Mesendoderm (in vitro differentiated cells): ENCODE measurements at regions not wholly inside any gene's neighbourhood (a gene's known extent, or its start where the extent isn't known, plus 50 kb on each side); places are given as distances from the start of the nearest gene placed in this dataset.

Experiments used
- DNase-seq: peaks from one replicate; pipeline ENCODE4 v3.0.0; 2013
- H2AK5ac ChIP-seq: 2 replicates; pipeline ENCODE4 v1.6.1; 2013; ENCODE audit warnings: low read length, inconsistent platforms
- H2BK120ac ChIP-seq: 2 replicates; pipeline ENCODE4 v1.6.1; 2013; ENCODE audit warnings: low read depth, mild to moderate bottlenecking, low read length, moderate library complexity, mixed read lengths
- H2BK15ac ChIP-seq: replicated peaks from 2 replicates; pipeline ENCODE4 v1.6.1; 2013; ENCODE audit warnings: low read depth, mild to moderate bottlenecking, moderate library complexity
- H2BK5ac ChIP-seq: 2 replicates; pipeline ENCODE4 v1.6.1; 2013; ENCODE audit warnings: low read length, inconsistent platforms
- H3K18ac ChIP-seq: 2 replicates; pipeline ENCODE4 v1.6.1; 2013; ENCODE audit warnings: mild to moderate bottlenecking, low read length, mixed read lengths
- H3K23ac ChIP-seq: one replicate; pipeline ENCODE4 v1.6.1; 2013; ENCODE audit warnings: low read length
- H3K27ac ChIP-seq: 2 replicates; pipeline ENCODE4 v1.5.1; 2013; ENCODE audit warnings: low read depth, mild to moderate bottlenecking, inconsistent platforms, low read length, moderate library complexity
- H3K27me3 ChIP-seq: 2 replicates; pipeline ENCODE4 v1.6.1; 2013; ENCODE audit warnings: low read length, control low read depth, mild to moderate bottlenecking, inconsistent platforms; ENCODE audit not compliant: insufficient read depth, poor library complexity
- H3K36me3 ChIP-seq: 2 replicates; pipeline ENCODE4 v1.6.1; 2013; ENCODE audit warnings: low read length, inconsistent platforms; ENCODE audit not compliant: control insufficient read depth, insufficient read depth
- H3K4ac ChIP-seq: one replicate; pipeline ENCODE4 v1.6.1; 2013; ENCODE audit warnings: low read depth, mild to moderate bottlenecking, low read length, moderate library complexity
- H3K4me1 ChIP-seq: 2 replicates; pipeline ENCODE4 v1.6.1; 2013; ENCODE audit warnings: low read depth, low read length, inconsistent platforms; ENCODE audit not compliant: control insufficient read depth
- H3K4me2 ChIP-seq: 2 replicates; pipeline ENCODE4 v1.6.1; 2013; ENCODE audit warnings: low read length
- H3K4me3 ChIP-seq: 2 replicates; pipeline ENCODE4 v1.5.1; 2013; ENCODE audit warnings: mild to moderate bottlenecking, low read length
- H3K56ac ChIP-seq: one replicate; pipeline ENCODE4 v1.6.1; 2013; ENCODE audit warnings: low read length
- H3K79me1 ChIP-seq: 2 replicates; pipeline ENCODE4 v1.6.1; 2013; ENCODE audit warnings: low read length, inconsistent platforms
- H3K79me2 ChIP-seq: 2 replicates; pipeline ENCODE4 v1.6.1; 2013; ENCODE audit warnings: mild to moderate bottlenecking, low read length; ENCODE audit not compliant: control insufficient read depth, insufficient read depth
- H3K9ac ChIP-seq: 2 replicates; pipeline ENCODE4 v1.6.1; 2013; ENCODE audit warnings: low read length, inconsistent platforms
- H4K5ac ChIP-seq: one replicate; pipeline ENCODE4 v1.6.1; 2013; ENCODE audit warnings: low read length
- H4K8ac ChIP-seq: one replicate; pipeline ENCODE4 v1.6.1; 2013; ENCODE audit warnings: low read depth, mild to moderate bottlenecking, control low read depth, low read length, moderate library complexity
- WGBS: extraction: QIAGEN DNeasy Blood & Tissue Kit; methylation state at CpG from one replicate; pipeline ENCODE4 v1.1.7; 2013; ENCODE audit warnings: low lambda C conversion rate, missing lambda C conversion rate; ENCODE audit not compliant: insufficient coverage; ENCODE audit errors: extremely low coverage; 5-methylcytosine and 5-hydroxymethylcytosine counted together

DNA sequence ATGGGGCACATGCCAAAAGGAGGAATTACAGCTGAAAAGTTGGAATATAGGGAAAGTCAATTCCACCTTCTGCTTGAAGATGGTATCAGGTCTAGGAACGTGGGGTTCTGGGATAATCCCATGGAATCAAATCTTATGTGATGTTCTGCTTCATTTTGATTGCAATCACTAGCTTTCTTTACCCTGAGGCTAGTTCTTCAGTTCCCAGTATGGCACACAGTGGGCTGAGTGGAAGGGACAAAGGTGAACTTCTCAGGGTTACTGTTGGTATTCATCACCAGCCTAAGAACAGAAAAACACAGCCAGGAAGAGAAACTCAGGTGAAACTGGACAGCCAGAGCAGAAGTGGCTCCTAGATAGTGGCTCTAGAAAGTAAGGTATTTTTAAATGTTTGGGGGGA is 117.8 kb downstream of the TNFSF18 start:
- no peak overlapping the region for H3K4me2 ChIP-seq
- no peak overlapping the region for H3K23ac ChIP-seq
- H3K79me1 ChIP-seq = no peaks in the 10 kb centered on the region
- no peaks in the 10 kb centered on the region for H3K36me3 ChIP-seq
- no peak overlapping the region for H4K8ac ChIP-seq
- no peak overlapping the region for H3K27ac ChIP-seq
- H2BK15ac ChIP-seq = no peak overlapping the region
- H2BK120ac ChIP-seq = no peak overlapping the region
- no peak overlapping the region for H3K56ac ChIP-seq
- WGBS = no CpG with 5 or more reads among the region's 1 CpG
- H3K79me2 ChIP-seq = no peaks in the 10 kb centered on the region
- H3K4ac ChIP-seq = no peak overlapping the region
- no peak overlapping the region for H3K4me3 ChIP-seq
- H3K9ac ChIP-seq = no peak overlapping the region
- no peak overlapping the region for H2BK5ac ChIP-seq
- no peak overlapping the region for H2AK5ac ChIP-seq
- peak overlapping the region; percentile 31 for H3K18ac ChIP-seq
- no peak for DNase-seq
- H4K5ac ChIP-seq = no peak overlapping the region
- no peaks in the 10 kb centered on the region for H3K27me3 ChIP-seq
- no peaks in the 10 kb centered on the region for H3K4me1 ChIP-seq

DNA sequence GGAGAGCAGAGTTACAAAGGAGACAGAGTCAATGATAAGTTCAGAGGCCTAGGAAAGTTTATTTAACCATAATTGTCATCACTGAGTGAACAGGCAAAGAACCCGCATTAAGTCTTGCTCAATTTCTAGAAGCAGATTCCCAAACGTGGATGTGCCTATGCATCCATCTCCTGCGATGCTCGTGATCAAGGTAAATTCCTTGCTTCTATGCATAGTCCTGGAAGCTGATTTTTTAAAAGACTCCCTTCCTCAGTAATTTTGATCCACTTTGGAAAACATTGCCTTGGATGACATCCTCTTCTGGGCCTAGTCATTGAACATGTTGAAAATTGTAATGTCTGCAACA is 116.4 kb downstream of the TNFSF18 start:
- no peak overlapping the region for H3K4ac ChIP-seq
- no peaks in the 10 kb centered on the region for H3K36me3 ChIP-seq
- DNase-seq = no peak
- H3K56ac ChIP-seq = no peak overlapping the region
- H3K27ac ChIP-seq = no peak overlapping the region
- H3K9ac ChIP-seq = no peak overlapping the region
- no peak overlapping the region for H3K4me2 ChIP-seq
- H2BK5ac ChIP-seq = no peak overlapping the region
- H3K23ac ChIP-seq = no peak overlapping the region
- H3K18ac ChIP-seq = no peak overlapping the region
- no peak overlapping the region for H2BK15ac ChIP-seq
- no peaks in the 10 kb centered on the region for H3K79me1 ChIP-seq
- H2BK120ac ChIP-seq = no peak overlapping the region
- no peak overlapping the region for H4K5ac ChIP-seq
- no peak overlapping the region for H2AK5ac ChIP-seq
- H3K4me3 ChIP-seq = no peak overlapping the region
- H4K8ac ChIP-seq = no peak overlapping the region
- H3K27me3 ChIP-seq = no peaks in the 10 kb centered on the region
- H3K4me1 ChIP-seq = no peaks in the 10 kb centered on the region
- no peaks in the 10 kb centered on the region for H3K79me2 ChIP-seq
- WGBS = no CpG with 5 or more reads among the region's 4 CpGs

DNA sequence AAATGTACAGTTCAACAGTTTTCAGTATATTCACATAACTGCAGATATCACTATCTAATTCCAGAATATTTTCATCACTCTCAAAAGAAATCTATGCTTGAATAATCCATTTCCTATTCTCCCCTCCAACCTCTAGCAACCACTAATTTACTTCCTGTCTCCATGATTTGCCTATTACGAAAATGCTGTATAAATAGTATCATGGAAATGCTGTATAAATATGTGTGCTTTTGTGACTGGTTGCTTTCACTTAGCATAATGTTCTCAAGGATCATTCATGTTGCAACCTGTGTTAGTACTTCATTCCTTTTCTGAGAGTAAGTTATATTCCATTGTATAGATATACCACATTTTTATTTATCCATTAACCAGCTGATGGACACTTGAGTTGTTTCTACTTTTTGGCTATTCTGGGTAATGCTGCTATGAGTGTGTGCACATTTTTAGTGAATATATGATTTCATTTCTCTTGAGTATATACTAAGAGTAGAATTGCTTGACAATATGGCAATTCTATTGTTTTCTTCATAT is 115.6 kb downstream of the TNFSF18 start:
- no peaks in the 10 kb centered on the region for H3K27me3 ChIP-seq
- H3K79me1 ChIP-seq = no peaks in the 10 kb centered on the region
- H3K4me3 ChIP-seq = no peak overlapping the region
- H2BK15ac ChIP-seq = no peak overlapping the region
- no peak overlapping the region for H3K23ac ChIP-seq
- no peak overlapping the region for H3K18ac ChIP-seq
- H3K4me2 ChIP-seq = no peak overlapping the region
- H2AK5ac ChIP-seq = no peak overlapping the region
- no peak overlapping the region for H3K27ac ChIP-seq
- H2BK5ac ChIP-seq = no peak overlapping the region
- no peak overlapping the region for H4K5ac ChIP-seq
- no peak overlapping the region for H4K8ac ChIP-seq
- no peak overlapping the region for H2BK120ac ChIP-seq
- no peaks in the 10 kb centered on the region for H3K79me2 ChIP-seq
- no peak overlapping the region for H3K4ac ChIP-seq
- H3K56ac ChIP-seq = no peak overlapping the region
- H3K36me3 ChIP-seq = no peaks in the 10 kb centered on the region
- DNase-seq = no peak
- no peak overlapping the region for H3K9ac ChIP-seq
- no peaks in the 10 kb centered on the region for H3K4me1 ChIP-seq
- WGBS = no CpG with 5 or more reads among the region's 1 CpG

DNA sequence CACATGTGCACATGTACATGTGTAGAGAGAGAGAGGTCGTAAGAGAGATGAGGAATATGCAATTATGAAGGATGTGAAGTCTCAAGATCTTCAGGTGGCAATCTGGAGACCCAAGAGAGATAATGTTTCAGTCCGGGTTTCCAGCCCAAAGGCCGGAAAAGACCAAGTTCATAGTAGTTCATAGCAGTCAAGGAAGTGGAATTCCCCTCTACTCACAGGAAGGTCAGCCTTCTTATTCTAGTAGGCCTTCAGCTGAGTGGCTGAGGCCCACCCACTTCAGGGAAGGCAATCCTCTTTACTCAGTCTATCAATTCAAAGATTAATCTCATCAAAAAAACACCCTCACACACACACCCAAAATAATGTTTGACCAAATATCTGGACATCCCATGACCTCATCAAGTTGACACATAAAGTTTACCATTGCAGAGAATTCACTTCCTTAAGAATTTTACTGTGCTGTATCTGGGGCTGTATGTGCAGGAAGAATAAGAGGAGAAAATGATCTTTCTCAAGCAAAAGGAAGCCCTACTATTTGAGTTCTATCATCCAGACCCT is 114.6 kb downstream of the TNFSF18 start:
- no CpG with 5 or more reads among the region's 3 CpGs for WGBS

DNA sequence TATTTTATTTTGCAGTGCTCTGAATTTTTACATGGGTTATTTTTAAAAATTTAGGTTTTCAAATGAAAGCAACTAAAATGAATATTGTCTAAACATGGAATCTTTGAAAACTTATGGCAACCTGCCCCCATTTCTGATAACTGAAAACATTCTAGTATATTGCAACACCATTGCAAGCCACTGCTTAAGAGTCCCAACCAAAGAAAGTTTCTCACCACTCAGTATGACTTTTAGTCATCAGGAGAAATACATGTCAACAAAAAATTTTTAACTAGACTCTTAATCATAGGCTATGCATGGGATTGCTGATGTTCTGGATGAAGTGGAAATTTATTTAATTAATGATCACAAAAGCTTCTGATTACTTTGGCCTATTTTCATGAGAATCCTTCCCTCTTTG is 112.1 kb downstream of the TNFSF18 start:
- no peak overlapping the region for H3K23ac ChIP-seq

More for the DNA sequence above, 114.6 kb downstream of the TNFSF18 start:
- H2AK5ac ChIP-seq = no peak overlapping the region
- H3K9ac ChIP-seq = no peak overlapping the region
- no peak overlapping the region for H3K23ac ChIP-seq
- no peaks in the 10 kb centered on the region for H3K36me3 ChIP-seq
- H3K56ac ChIP-seq = no peak overlapping the region
- no peak overlapping the region for H3K27ac ChIP-seq
- no peak overlapping the region for H2BK120ac ChIP-seq
- H3K79me2 ChIP-seq = no peaks in the 10 kb centered on the region
- no peak overlapping the region for H3K4ac ChIP-seq
- H3K27me3 ChIP-seq = no peaks in the 10 kb centered on the region
- no peak for DNase-seq
- H2BK15ac ChIP-seq = no peak overlapping the region
- no peaks in the 10 kb centered on the region for H3K4me1 ChIP-seq
- H2BK5ac ChIP-seq = no peak overlapping the region
- no peaks in the 10 kb centered on the region for H3K79me1 ChIP-seq
- no peak overlapping the region for H4K8ac ChIP-seq
- H4K5ac ChIP-seq = no peak overlapping the region
- H3K4me2 ChIP-seq = no peak overlapping the region
- no peak overlapping the region for H3K4me3 ChIP-seq
- no peak overlapping the region for H3K18ac ChIP-seq

DNA sequence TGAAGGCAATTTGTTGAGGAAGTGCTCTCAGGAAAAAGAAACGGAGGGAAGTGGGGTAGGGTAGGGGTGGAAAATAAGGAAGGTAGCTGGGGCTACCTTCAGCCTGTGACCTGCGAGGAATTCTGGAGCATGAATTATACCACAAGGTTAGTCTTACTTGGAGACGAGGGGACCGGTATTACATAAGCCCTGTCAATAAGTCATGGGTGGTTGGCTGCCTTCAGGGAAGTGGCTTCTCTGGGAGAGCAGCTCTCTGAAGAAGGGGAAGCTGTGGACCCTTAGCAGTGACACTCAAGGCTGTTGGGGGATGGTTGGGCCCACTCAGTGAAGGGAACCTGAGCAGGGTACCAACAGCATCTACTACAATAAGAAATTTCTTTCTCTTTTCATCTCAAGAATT is 111.3 kb downstream of the TNFSF18 start:
- no peak overlapping the region for H2BK120ac ChIP-seq
- no peak for DNase-seq
- no peaks in the 10 kb centered on the region for H3K79me2 ChIP-seq
- no peaks in the 10 kb centered on the region for H3K4me1 ChIP-seq
- H3K56ac ChIP-seq = no peak overlapping the region
- no peaks in the 10 kb centered on the region for H3K79me1 ChIP-seq
- no peak overlapping the region for H2AK5ac ChIP-seq
- H2BK15ac ChIP-seq = no peak overlapping the region
- no peak overlapping the region for H2BK5ac ChIP-seq
- no peaks in the 10 kb centered on the region for H3K27me3 ChIP-seq
- no peak overlapping the region for H3K18ac ChIP-seq
- WGBS = no CpG with 5 or more reads among the region's 4 CpGs
- H3K4me3 ChIP-seq = no peak overlapping the region
- H3K27ac ChIP-seq = no peak overlapping the region
- H3K36me3 ChIP-seq = no peaks in the 10 kb centered on the region
- no peak overlapping the region for H3K9ac ChIP-seq
- H4K8ac ChIP-seq = no peak overlapping the region
- H3K23ac ChIP-seq = no peak overlapping the region
- no peak overlapping the region for H4K5ac ChIP-seq
- no peak overlapping the region for H3K4me2 ChIP-seq
- H3K4ac ChIP-seq = no peak overlapping the region

More for the DNA sequence above, 112.1 kb downstream of the TNFSF18 start:
- Histone ChIP-seq H3K27ac (no peak overlapping the region), H3K27me3 (no peaks in the 10 kb centered on the region), H3K9ac (no peak overlapping the region), H4K8ac (no peak overlapping the region), H3K18ac (no peak overlapping the region), H3K4me1 (no peaks in the 10 kb centered on the region), H3K79me2 (no peaks in the 10 kb centered on the region), H3K4me2 (no peak overlapping the region), H2BK15ac (no peak overlapping the region), H3K36me3 (no peaks in the 10 kb centered on the region), H3K4me3 (no peak overlapping the region), H2BK5ac (no peak overlapping the region), H2BK120ac (no peak overlapping the region), H3K79me1 (no peaks in the 10 kb centered on the region), H3K4ac (no peak overlapping the region), H3K56ac (no peak overlapping the region), H4K5ac (no peak overlapping the region), H2AK5ac (no peak overlapping the region)
- no peak for DNase-seq
